ENCODE measurements at regions not wholly inside any gene's neighbourhood (a gene's known extent, or its start where the extent isn't known, plus 50 kb on each side); places are given as distances from the start of the nearest gene placed in this dataset.

DNA sequence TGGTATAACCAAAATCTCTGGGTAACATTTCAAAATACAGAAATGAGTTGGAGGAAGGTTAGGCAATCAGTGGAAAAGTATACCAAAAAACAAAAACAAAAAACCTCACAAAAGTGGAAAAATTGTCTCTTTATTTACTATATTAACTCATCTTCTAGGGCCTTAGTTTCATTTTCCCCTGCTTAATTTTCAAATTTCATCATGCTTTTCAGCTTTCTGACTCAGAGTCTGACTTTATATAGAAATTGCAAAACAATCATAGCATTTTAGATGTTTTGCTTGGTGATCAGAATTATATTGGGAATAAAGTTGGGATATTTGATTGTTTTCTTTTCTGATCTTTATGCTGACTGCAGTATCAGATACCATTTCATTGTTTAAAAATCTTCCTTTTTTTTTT is 257.0 kb upstream of the PRR16 start:
- Histone ChIP-seq H3K27me3 (ENCODE audit: insufficient read depth, low read depth, severe bottlenecking) (no peaks in the 10 kb centered on the region), H3K36me3 (no peaks in the 10 kb centered on the region), H3K4me3 (ENCODE audit: low read depth, low read length) (no peak overlapping the region), H3K27ac (no peak overlapping the region), H3K9me3 (ENCODE audit: severe bottlenecking) (no peaks in the 10 kb centered on the region)
- TF ChIP-seq, protein P1, sequence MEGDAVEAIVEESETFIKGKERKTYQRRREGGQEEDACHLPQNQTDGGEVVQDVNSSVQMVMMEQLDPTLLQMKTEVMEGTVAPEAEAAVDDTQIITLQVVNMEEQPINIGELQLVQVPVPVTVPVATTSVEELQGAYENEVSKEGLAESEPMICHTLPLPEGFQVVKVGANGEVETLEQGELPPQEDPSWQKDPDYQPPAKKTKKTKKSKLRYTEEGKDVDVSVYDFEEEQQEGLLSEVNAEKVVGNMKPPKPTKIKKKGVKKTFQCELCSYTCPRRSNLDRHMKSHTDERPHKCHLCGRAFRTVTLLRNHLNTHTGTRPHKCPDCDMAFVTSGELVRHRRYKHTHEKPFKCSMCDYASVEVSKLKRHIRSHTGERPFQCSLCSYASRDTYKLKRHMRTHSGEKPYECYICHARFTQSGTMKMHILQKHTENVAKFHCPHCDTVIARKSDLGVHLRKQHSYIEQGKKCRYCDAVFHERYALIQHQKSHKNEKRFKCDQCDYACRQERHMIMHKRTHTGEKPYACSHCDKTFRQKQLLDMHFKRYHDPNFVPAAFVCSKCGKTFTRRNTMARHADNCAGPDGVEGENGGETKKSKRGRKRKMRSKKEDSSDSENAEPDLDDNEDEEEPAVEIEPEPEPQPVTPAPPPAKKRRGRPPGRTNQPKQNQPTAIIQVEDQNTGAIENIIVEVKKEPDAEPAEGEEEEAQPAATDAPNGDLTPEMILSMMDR (IDR thresholded peaks at IDR 0.05; ENCODE audit: low read depth, low read length), result no peak
- DNase-seq, result no peak

DNA sequence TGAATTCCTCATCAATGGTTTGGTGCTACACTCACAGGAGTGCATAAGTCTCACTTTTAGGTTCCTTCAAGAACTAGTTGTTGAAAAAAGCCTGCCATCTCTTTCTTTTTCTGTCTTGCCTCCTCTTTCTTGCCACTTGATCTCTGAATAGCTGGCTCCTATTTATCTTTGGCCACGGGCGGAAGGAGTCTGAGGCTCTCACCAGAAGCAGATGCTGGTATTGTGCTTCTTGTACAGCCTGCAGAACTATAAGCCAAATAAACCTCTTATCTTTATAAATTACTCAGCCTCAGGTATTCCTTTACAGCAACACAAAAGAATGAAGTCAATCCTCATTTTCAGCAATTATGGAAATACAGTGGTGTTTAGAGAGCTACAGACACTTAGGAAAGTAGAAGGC is 247.1 kb upstream of the PRR16 start:
- Histone ChIP-seq H3K27me3 (ENCODE audit: insufficient read depth, low read depth, severe bottlenecking) (no peaks in the 10 kb centered on the region), H3K9me3 (ENCODE audit: severe bottlenecking) (no peaks in the 10 kb centered on the region), H3K27ac (no peak overlapping the region), H3K36me3 (no peaks in the 10 kb centered on the region), H3K4me3 (ENCODE audit: low read depth, low read length) (no peak overlapping the region)
- TF ChIP-seq, protein P1 (IDR thresholded peaks at IDR 0.05; ENCODE audit: low read depth, low read length), result no peak
- DNase-seq, result no peak

DNA sequence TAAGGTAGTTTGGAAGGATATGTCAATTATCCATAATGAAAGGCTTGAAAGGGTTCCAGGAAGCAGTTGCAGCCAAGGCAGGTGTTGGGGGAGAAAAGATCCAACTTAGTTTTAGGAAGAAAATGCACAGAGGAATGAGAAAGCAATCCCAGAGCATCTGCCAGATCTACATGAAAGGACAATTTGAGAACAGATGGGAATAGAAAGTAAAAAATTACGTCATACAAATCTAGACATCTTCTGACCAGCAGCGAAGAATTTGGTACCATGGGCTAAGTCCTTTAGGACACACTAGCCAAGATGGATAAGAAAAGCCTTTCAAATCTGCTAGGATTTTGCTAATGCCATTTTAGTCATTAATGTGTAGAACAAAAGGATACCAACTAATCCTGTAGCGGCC is 244.1 kb upstream of the PRR16 start:
- H3K27me3 ChIP-seq (ENCODE audit: insufficient read depth, low read depth, severe bottlenecking), result no peaks in the 10 kb centered on the region
- no peaks in the 10 kb centered on the region for H3K36me3 ChIP-seq
- DNase-seq, result no peak
- no peak overlapping the region for H3K27ac ChIP-seq
- no peak overlapping the region for H3K4me3 ChIP-seq (ENCODE audit: low read depth, low read length)
- TF ChIP-seq, protein P1 (IDR thresholded peaks at IDR 0.05; ENCODE audit: low read depth, low read length), result no peak
- H3K9me3 ChIP-seq (ENCODE audit: severe bottlenecking), result no peaks in the 10 kb centered on the region

DNA sequence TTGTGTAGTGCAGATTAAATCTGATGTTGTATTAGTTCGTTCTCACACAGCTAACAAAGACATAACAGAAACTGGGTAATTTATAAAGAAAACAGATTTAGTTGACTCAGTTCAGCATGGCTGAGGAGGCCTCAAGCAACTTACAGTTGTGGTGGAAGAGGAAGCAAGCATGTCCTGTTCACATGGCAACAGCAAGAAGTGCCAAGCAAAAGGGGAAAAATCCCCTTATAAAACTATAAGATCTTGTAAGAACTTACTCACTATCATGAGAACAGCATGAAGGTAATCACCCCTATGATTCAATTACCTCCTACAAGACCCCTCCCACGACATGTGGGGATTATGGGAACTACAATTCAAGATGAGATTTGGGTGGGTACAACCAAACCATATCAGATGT is 238.6 kb upstream of the PRR16 start:
- no peak for DNase-seq
- TF ChIP-seq, protein P1 (IDR thresholded peaks at IDR 0.05; ENCODE audit: low read depth, low read length), result no peak
- Histone ChIP-seq H3K27ac (no peak overlapping the region), H3K9me3 (ENCODE audit: severe bottlenecking) (no peaks in the 10 kb centered on the region), H3K36me3 (no peaks in the 10 kb centered on the region), H3K27me3 (ENCODE audit: insufficient read depth, low read depth, severe bottlenecking) (no peaks in the 10 kb centered on the region), H3K4me3 (ENCODE audit: low read depth, low read length) (no peak overlapping the region)

DNA sequence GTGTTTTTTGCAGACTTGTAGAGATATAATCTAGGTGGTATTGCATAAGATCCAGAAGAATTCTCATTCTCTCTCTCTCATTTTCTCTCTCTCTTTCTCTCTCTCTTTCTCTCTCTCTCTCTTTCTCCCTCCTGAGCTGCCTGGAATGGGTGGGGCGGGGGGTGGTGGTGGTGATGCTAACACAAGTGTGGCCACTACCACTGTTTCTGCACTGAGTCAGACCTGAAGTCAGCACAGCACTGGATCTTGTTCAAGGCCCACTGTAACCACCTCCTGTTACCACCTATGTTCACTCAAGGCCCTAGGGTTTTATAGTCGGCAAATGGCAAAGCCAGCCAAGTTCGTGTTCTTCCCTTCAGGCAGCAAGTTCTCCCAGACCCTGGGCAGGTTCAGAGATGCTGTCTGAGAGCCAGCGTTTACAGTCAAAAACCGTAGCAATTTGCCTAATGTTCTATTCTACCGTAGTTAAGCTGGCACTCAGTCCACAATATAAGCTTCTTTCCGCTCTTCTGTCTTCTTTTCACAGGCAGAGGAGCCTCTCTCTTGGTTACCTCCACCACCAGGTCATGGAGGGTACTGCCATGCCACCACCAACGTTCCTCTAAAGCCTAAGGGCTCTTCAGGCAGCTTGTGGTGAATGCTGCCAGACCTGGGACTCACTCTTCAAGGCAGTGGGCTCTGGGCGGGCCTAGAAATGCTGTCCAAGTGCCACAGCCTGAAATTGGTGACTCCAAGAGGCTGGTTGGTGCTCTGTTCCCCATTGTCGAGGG is 235.7 kb upstream of the PRR16 start:
- TF ChIP-seq, protein P1 (IDR thresholded peaks at IDR 0.05; ENCODE audit: low read depth, low read length), result 0 out of 2 replicates have a peak, but pooled peaks have one; percentile 10
- H3K36me3 ChIP-seq, result no peaks in the 10 kb centered on the region
- H3K9me3 ChIP-seq (ENCODE audit: severe bottlenecking), result no peaks in the 10 kb centered on the region
- no peaks in the 10 kb centered on the region for H3K27me3 ChIP-seq (ENCODE audit: insufficient read depth, low read depth, severe bottlenecking)
- H3K27ac ChIP-seq, result no peak overlapping the region
- no peak overlapping the region for H3K4me3 ChIP-seq (ENCODE audit: low read depth, low read length)
- DNase-seq, result peak; percentile 13

DNA sequence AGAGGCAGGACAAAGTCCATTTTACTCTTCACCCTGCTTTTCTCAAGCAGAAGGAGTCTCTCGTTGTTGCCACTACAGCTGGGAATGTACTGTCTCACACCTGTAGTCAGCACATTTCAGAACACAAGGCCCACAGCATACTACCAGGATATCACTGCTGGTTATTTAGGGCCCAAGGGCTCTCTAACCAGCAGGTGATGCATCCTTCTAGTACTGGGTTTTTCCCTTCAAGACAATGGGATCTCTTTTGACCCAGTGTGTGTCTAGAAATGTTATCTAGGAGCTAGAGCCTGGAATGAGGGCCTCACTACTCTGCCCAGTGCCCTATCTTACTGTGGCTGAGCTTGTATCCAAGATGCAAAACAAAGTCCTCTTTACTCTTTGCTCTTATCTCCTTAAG is 235.1 kb upstream of the PRR16 start:
- DNase-seq, result no peak
- no peaks in the 10 kb centered on the region for H3K9me3 ChIP-seq (ENCODE audit: severe bottlenecking)
- no peak overlapping the region for H3K4me3 ChIP-seq (ENCODE audit: low read depth, low read length)
- H3K36me3 ChIP-seq, result no peaks in the 10 kb centered on the region
- no peaks in the 10 kb centered on the region for H3K27me3 ChIP-seq (ENCODE audit: insufficient read depth, low read depth, severe bottlenecking)
- no peak overlapping the region for H3K27ac ChIP-seq
- TF ChIP-seq, protein P1 (IDR thresholded peaks at IDR 0.05; ENCODE audit: low read depth, low read length), result no peak

All from WERI-Rb-1 (cell line).